GM23338 (cell line): ENCODE measurements at regions not wholly inside any gene's neighbourhood (a gene's known extent, or its start where the extent isn't known, plus 50 kb on each side); places are given as distances from the start of the nearest gene placed in this dataset.

Experiments
- EZH2phosphoT487 ChIP-seq: fragments of 200-600 bp; sonication (generic); IDR thresholded peaks from one replicate; pipeline ENCODE4 v1.8.1; 2018; ENCODE audit warnings: antibody characterized with exemption; ENCODE audit not compliant: unreplicated experiment
- POLR2AphosphoS5 ChIP-seq: IDR thresholded peaks from 2 replicates; pipeline ENCODE4 v1.6.1; 2016; ENCODE audit warnings: antibody characterized with exemption, low read depth
- TF ChIP-seq, protein P1 (sequence below), 2 experiments: fragments of 200-600 bp in 1 of 2; sonication (generic) in 1 of 2; conservative IDR thresholded peaks; 2 replicates each; pipeline versions ENCODE4 v1.5.1 to v1.6.1; 2016 to 2017; ENCODE audit warnings: antibody characterized with exemption in 2 of 2, low read depth in 2 of 2, mild to moderate bottlenecking in 2 of 2, moderate library complexity in 1 of 2

DNA sequence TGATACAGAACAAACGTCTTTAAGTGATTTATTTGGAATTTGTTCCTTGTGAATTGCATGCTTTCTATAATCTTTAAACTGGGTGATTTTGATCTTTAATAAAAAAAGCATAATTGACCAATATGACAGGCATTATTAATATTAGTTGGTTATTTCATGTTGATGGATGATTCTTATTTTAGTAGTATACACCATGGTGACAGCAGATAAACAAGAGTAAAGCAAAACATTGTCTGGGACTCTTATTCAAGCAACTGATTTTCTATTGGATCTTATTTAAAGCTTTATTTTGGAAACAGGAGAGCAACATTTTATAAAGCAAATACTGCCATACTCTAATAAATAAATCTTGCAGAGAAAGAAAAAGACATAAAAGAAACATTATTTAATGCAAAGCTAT is 591.4 kb upstream of the GNPDA2 start:
- TF ChIP-seq, protein P1, sequence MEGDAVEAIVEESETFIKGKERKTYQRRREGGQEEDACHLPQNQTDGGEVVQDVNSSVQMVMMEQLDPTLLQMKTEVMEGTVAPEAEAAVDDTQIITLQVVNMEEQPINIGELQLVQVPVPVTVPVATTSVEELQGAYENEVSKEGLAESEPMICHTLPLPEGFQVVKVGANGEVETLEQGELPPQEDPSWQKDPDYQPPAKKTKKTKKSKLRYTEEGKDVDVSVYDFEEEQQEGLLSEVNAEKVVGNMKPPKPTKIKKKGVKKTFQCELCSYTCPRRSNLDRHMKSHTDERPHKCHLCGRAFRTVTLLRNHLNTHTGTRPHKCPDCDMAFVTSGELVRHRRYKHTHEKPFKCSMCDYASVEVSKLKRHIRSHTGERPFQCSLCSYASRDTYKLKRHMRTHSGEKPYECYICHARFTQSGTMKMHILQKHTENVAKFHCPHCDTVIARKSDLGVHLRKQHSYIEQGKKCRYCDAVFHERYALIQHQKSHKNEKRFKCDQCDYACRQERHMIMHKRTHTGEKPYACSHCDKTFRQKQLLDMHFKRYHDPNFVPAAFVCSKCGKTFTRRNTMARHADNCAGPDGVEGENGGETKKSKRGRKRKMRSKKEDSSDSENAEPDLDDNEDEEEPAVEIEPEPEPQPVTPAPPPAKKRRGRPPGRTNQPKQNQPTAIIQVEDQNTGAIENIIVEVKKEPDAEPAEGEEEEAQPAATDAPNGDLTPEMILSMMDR (conservative IDR thresholded peaks at IDR 0.05; ENCODE audit: low read depth in 2 of 2), result no peak
- TF ChIP-seq POLR2AphosphoS5 (no peak), EZH2phosphoT487 (no peak)
